Left renal pelvis (tissue), 4 donors: ENCODE measurements at regions not wholly inside any gene's neighbourhood (a gene's known extent, or its start where the extent isn't known, plus 50 kb on each side); places are given as distances from the start of the nearest gene placed in this dataset.

ENCODE experiments used
- DNase-seq, 4 donors: peaks; one replicate each; pipeline ENCODE4 v3.0.0-alpha.2; 2013; ENCODE audit warnings: low read depth in 4 of 4, low spot score in 3 of 4

DNA sequence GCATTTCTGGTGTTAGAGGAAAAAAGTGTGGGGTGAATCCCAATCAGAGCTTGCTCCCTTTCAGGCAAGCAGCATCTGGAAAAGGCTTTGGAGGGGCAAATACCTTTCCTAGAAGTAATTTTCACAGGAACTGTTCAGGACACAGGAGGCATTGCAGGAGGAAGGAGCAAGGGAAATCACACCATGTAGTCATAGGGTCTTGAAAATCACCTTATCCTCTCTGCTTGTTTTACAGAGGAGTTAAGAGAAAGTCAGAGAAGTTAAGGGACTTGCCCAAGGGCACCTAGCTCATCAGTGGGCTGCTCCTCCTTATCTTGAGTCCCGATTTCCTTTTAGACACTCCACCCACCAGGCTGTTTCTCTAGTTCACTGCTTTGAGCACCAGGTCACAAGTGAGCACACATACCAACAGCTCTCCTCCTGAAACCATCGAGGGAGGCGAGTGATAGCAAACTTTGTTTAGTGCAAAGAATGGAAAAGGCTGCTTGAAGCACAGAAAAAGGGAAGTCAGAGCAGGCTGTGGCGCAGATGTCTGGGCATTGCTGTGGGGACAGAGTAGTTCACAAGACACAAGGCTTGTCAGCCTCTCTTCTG is 89.2 kb upstream of the CXCR4 start:
- no peak for DNase-seq

DNA sequence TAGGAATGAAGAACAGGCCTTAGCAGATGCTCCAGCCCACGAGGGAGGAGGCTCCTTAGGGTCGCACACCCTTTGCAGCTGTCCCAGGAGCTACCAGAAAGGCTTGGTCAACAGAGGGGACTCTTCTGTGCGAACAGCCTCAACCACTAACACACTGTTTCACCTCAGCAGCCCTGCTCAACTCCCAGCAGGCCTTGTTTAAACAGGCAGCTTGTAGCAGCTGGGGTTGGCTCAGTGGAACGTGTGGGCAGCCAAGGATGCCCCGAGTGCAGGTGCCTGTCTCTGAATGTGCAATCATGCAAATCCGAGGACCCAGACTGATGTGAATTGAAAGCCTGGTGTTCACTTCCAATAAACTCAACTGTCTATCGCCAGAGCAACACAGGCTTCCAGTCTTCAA is 88.7 kb upstream of the CXCR4 start:
- no peak for DNase-seq

DNA sequence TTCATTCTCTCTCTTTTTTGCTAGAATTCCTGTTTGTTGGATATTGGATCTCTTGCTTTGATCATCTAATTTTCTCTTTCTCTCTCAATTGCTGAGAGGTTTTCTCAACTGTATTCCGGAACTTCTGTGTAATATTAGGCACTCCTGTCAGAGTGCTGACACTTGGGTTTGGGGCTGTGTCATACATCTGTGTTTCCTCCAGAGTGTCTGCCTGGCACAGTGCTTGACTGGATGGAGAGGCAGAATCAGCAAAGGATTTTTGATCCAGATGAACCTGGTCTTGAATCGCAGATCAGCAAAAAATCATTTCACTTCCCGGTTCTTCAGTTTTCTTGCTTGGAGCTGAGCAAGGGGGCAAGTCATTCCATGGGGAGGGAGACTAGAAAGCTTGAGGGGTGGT is 87.7 kb upstream of the CXCR4 start:
- DNase-seq = no peak

DNA sequence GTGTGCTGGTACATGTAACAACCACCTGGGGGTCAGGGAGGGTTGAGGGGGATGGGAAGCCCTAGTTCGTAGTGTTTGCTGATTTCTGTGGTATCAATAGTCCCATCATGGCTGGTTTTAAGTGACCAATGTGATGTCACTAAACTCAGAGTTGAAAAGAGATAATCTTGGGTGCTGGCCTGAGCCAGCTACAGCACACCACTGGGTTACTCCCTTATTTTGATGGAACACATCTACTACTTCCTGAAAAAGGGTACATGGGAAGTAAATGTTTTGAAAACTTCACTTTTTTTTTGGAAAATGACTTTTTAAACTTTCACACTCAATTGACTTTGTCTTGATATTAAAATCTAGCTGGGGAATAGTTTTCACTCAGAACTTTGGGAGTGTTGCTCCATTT is 87.0 kb upstream of the CXCR4 start:
- no peak for DNase-seq

DNA sequence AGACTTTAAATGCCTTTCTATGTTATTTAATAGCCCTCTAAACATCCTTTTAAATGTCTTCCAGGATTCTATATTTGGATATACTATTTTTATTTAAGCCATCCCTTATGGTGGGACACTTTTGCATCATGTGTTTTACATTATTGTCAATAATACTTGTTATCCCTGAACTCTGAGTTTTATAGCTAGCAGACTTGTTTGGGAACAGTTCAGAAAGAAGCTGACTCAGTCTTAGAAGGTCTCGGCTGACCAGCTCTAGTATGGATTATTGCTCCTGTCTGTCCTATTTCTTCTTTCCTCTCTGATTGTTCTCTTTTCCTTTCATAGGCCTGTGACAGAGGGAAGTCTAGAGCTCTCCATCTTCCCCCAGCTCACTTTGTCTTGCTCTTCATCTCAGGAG is 77.3 kb upstream of the CXCR4 start:
- DNase-seq = no peak

DNA sequence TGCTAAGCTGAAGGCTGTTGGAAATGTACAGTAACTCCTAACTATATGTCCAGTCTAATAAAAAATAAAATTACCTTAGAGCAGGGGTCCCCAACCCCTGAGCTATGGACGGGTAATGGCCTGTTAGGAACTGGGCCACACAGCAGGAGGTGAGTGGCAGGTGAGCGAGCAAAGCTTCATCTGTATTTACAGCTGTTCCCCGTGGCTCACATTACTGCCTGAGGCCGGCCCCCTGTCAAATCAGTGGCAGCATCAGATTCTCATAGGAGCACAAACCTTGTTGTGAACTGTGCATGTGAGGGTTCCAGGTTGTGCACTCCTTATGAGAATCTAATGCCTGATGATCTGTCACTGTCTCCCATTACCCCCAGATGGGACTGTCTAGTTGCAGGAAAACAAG is 73.1 kb upstream of the CXCR4 start:
- no peak for DNase-seq

DNA sequence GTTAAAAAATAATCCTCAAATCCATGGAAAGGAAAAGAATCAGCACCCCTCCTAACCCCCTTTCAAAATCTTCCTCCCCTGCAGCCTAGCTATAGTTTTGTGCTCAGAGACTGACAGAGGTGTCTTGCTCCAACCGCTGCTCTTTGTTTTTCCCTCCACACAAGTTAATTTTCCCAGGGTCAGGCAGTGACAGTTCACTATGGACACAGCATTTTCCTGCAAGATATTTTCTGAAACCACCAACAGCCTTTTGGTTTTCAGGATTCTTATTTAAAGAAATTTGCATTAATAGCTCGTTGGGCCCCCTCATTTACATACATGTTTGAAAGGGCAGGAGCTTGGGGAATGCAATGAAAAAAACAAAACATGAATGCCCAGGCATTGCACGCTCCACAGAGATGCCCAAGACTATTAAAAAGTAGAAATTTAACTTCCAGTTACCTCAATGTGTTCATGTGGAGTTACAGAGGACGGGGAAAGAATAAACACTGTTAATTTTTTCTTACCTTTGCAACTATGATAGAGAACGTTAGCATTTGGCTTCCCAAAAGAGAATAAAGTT is 71.4 kb upstream of the CXCR4 start:
- no peak for DNase-seq

DNA sequence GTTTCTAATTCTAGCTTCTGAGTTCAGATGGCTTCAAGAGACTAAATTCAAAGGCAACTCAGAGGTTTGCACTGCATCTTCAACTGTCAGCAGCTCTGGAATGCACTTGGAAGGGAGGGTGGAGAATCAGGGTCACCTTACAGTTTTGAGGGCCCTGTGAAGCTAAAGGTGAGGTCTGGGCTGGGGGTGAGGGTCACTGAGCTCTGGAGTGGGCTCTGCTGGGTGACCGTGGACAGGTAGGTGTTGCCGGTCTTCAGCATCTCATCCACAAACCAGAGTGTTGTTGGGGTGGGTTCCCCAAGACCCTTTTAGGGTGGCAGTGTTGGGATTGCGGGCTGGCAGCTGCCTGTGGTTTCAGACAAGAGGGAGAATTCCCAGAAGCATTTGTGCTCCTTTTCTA is 70.1 kb upstream of the CXCR4 start:
- no peak for DNase-seq

DNA sequence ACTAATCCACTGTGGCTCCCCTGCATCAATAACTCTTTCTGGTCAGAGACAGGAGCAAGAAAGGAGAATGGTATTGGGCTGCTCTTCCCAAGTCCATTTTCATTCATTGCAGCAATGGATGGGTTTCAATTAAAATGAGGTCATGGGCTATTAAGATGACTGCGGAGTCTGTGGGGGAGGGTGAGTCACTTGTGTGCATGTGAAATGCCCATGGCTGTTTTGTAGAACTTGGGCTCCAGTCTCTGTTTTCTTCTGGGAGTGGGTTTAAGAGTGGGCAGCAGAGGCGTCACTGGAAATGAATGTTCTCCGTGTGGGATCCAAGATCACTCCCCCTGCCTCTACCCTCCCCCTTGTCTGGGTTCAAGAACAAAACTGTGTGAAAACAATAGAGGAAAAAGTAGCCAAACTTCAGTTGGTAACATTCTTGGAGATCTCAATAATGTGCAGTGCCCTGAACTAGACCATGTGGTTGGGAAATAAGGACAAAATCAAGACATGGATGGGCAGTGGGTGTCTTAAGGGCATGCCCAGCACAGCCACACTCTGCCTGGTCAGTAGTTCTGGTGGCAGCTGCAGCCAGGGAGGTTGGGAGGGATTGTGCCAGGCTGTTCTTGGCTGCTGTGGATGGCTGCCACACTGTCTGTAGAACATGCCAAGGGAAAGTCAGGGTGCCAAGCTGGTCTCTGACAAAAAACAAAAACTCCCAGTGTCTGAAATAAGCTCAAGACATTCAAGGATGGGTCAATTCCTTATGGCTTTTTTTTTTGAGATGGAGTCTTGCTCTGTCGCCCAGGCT is 68.2 kb upstream of the CXCR4 start:
- no peak for DNase-seq

DNA sequence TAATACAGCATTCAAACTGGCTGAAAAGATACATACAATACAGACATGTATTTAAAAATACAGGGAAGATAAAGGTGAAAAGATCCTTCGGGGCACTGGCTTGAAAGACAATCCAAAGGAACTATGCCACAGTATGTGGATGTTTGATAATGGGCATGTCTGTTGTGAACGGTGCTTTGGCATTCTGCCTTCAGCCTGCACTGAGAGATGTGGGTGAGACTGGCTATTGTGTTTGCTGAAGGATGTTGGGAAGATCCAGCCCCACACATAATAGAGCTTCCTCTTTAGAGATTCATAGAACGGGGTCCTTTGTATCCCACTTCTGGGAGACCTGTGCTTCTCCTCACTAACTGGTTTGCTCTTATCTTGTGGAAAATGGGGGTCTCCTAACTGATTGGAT is 65.1 kb upstream of the CXCR4 start:
- DNase-seq = no peak

DNA sequence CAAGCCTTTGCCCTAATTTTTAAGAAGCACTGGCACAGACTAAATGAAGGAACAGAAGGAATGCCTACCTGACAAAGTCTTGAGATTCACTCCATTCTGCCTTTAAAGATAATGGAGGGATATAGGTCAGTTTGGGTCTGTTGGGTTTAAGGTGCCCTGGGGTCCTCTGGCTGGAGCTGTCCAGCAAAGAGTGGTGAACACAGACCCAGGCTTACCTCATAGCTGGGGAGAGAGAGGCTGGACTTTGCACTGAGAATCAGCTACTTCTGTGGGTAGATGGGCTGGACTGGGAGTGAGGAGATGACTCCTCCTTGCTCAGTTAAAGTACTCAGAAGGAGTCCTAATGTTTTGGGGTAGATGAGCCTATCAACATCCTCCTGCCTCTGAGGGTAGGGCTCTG is 64.4 kb upstream of the CXCR4 start:
- no peak for DNase-seq

DNA sequence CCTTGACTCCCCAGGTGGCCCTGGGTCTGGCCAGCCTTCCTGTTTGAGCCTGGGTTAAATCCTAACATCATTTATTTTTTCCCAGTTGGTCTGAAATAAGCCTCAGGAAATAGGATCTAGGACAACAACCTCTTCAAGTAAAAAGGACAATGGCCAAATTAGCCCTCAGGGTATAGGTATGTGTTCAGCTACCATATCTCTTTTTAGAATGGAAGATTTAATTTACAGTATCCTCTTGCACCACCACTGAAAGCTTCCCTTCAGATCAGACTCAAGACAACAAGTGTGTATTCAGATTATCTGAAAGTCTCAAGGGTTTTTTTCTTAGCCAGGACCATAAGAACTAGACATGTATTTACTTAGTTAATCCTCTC is 61.6 kb upstream of the CXCR4 start:
- DNase-seq = no peak

DNA sequence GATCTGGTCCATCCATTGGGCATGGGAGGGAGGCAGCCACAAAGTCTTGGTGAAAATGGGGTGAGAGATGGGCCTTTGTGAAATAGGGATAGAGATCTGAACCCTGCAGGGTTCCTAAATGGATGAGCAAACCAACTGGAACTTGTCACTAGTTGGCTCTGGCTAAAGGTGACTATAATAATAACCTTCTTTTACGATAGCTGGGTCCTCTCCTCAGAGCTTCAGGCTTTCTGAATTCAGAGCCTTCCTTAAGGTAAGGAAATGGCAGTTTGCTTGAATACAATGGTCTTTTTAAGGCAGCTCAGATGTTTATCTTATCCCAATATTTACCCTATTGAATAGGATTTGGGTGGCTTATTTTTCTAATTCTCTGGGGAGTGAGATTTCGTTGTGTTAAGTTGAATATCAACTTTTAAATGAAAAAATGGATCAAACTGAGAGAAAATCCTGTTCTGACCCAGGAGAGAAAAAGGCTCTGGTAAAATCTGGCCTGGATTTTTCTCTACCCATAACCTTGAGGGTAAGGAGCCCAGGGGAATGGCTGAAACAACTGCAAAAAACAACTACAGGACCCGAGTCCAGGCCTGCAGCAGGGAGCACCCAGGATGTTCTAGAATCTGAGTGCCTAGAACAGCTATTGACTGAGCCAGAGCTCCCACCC is 61.1 kb upstream of the CXCR4 start:
- no peak for DNase-seq

DNA sequence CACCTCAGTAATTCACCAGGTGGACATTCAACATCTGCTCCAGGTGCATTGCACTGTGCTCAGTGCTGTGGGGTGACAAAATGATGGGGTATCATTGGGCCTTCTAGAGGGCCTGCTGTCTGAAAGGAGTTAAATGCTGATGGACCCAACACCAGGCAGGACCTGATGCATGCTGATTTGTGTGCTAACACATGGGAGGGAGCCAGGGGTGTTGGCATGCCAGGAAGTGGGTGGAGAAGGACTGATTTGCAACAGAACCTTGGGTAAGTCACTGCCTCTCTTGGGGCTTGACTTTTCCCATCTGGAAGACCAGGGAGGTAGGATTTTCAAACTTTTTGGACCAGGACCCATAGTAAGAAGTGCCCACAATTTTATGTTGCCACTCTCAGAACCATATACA is 57.9 kb upstream of the CXCR4 start:
- no peak for DNase-seq

DNA sequence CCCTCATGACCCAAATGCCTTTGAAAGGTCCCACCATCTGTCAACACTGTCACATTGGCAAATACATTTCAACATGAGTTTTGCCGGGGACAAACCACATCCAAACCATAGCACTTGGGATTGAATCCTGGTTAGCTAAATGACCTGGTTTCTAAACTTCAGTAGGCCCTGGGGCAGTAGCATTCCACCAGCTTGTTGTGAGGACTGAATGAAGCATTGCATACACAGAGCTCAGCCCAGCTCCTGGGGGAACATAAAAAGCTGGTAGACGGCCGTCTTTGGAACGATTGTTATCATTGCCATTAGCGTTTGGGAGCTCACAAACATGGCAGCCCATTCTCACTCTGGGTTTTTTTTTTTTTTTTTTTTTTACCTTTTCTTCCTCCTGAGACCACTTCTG is 57.5 kb upstream of the CXCR4 start:
- no peak for DNase-seq

DNA sequence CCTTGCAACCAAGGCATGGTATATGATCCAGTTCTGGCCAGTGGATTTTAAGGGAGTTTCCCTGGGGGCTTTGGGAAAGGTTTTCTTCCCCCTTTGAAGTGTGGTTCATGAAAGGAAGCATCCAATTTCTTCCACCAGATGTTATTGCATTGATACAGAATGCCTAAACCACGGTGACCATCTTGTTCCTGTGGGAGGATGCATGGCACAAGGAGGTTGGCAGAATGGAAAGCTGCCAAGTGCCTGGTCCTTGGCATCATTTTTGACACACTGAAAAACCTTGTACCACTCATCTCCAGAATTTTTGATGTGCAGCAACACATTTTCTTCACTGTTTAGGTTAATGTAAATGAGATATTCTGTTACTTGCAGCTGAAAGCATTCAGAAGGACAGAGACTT is 55.2 kb upstream of the CXCR4 start:
- no peak for DNase-seq

DNA sequence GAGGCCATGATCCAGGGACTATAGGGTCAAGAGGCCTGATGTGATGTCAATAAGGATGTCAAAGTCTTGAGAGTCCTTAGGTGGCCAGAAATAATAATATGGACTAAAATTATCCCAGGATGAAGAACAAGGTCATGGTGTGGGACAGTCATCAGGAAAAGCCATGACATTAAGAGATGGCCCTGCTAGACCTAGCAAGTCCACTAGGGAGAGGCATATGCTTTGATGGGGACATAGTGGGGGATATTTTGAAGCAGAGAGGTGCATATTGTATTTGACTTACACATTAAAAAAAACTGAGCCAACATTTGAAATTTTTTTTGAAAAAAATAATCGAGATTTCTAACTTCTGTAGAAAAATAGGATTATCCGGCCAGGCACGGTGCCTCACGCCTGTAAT is 53.3 kb upstream of the CXCR4 start:
- DNase-seq = no peak

DNA sequence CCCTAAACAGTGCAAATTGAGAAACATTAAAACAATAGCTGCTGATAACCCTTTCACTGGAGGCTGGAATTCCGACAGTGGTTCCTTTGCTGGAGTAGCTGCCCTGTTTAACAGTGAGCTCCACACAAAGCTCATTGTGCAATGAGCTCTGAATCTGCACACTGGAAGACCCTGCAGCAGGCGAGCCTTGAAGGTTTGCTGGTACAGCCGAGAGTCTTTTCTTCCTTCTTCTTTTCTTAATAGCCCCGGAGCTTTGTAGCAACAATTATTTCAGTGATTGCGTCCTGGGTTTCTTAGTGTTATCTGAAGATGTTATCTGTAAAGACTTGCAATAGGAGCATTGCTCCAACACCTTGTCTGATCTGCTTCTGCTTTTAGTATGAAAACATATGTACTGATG is 50.8 kb upstream of the CXCR4 start:
- DNase-seq = no peak

DNA sequence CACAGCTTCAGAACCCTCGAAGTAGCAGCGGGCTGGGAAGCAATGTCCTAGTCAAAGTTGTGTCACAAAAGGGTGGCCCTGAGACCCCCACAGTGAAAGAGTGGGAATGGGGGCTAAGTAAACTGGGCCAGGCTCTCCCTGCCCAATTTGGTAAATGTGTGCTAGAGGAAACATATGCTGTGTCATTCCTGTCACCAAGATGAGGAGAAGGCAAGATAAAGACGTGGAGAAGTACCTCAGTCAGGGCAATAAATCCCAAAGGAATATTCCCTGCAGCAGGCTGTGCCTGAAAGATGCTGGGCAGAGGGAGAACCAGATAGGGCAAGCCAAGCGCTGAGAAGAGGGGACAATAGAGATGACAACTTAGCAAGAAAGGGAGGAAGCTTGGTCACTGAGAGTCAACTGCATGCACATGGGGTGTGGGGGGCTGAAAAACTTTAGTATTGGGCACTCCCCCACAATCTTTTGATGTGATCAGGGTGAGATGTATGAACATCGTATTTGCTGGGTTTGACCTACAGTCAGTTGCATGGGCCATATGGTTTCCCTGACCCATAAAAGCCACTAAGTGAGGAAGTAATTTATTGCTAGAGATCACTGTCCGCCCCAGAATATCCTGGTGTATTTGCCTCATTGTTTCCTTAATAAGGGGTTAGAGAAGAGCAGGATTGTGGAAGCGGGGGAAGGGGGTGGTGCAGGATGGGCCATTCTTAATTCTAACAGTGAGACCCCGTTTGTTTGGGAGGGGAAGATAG is 49.9 kb upstream of the CXCR4 start:
- DNase-seq = peak in 2 of 4 donors; percentile 32 to 36
